H1 (cell line): ENCODE measurements at regions not wholly inside any gene's neighbourhood (a gene's known extent, or its start where the extent isn't known, plus 50 kb on each side); places are given as distances from the start of the nearest gene placed in this dataset.

ENCODE experiments used
- ASH2L ChIP-seq: fragments of 200-600, 300-600 bp; sonication (generic); IDR thresholded peaks from one replicate; pipeline ENCODE4 v1.7.1; 2017; ENCODE audit warnings: low read length
- POLR2A ChIP-seq, 2 experiments: IDR thresholded peaks; 1 replicate in 1 of 2; 2 replicates in 1 of 2; pipeline ENCODE4 v1.6.1; 2011; ENCODE audit warnings: low read depth in 2 of 2, low read length in 2 of 2, mild to moderate bottlenecking in 2 of 2; ENCODE audit errors: control extremely low read depth in 1 of 2
- POLR2AphosphoS5 ChIP-seq: IDR thresholded peaks from 2 replicates; pipeline ENCODE4 v1.6.1; 2011; ENCODE audit warnings: low read depth, low read length
- TF ChIP-seq, protein P1 (sequence below), 3 experiments: IDR thresholded peaks; 1 replicate in 2 of 3; 2 replicates in 1 of 3; pipeline versions ENCODE4 v1.5.1 to v1.6.1; 2011; ENCODE audit warnings: low read length in 3 of 3, mild to moderate bottlenecking in 3 of 3, inconsistent platforms in 2 of 3, low read depth in 1 of 3, moderate library complexity in 1 of 3; ENCODE audit not compliant: insufficient read depth in 1 of 3; ENCODE audit errors: control extremely low read depth in 1 of 3

GRCh38 chr14:26929361-26929760, 331.5 kb upstream of the NOVA1 start:
- TF ChIP-seq, protein P1, sequence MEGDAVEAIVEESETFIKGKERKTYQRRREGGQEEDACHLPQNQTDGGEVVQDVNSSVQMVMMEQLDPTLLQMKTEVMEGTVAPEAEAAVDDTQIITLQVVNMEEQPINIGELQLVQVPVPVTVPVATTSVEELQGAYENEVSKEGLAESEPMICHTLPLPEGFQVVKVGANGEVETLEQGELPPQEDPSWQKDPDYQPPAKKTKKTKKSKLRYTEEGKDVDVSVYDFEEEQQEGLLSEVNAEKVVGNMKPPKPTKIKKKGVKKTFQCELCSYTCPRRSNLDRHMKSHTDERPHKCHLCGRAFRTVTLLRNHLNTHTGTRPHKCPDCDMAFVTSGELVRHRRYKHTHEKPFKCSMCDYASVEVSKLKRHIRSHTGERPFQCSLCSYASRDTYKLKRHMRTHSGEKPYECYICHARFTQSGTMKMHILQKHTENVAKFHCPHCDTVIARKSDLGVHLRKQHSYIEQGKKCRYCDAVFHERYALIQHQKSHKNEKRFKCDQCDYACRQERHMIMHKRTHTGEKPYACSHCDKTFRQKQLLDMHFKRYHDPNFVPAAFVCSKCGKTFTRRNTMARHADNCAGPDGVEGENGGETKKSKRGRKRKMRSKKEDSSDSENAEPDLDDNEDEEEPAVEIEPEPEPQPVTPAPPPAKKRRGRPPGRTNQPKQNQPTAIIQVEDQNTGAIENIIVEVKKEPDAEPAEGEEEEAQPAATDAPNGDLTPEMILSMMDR (IDR thresholded peaks at IDR 0.05; ENCODE audit: control extremely low read depth in 1 of 3, insufficient read depth in 1 of 3, low read depth in 1 of 3, low read length in 3 of 3): no peak
- TF ChIP-seq POLR2A (IDR thresholded peaks at IDR 0.05; ENCODE audit: control extremely low read depth in 1 of 2, low read depth in 2 of 2, low read length in 2 of 2) (no peak), POLR2AphosphoS5 (no peak), ASH2L (no peak)
